ENCODE measurements at regions not wholly inside any gene's neighbourhood (a gene's known extent, or its start where the extent isn't known, plus 50 kb on each side); places are given as distances from the start of the nearest gene placed in this dataset.

DNA sequence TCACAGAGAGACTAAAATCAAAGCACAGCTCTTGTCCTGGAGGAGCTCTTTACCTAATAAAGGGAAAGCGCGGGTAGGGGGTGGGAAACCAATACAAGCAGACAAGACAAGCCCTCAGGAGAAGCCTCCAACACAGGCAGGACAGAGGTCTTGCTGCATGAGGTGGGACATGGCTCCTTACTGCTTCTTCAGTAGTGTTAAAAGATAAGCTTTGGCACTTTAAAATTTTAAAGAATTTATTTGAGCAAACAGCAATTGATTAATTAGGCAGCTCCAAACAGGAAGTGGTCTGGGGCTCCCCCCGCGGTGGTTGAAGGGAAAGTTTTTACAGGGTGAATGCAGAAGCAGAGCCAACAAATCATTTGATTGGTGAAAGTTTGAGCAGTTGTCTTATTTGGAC, 50.3 kb upstream of the MACC1 start:
- H3K4me3 ChIP-seq (ENCODE audit: insufficient read depth, low read depth, low read length), result no peak overlapping the region
- H3K27me3 ChIP-seq (ENCODE audit: control insufficient read depth, insufficient read depth, low read length), result no peaks in the 10 kb centered on the region
- H3K36me3 ChIP-seq (replicated peaks; ENCODE audit: control insufficient read depth, insufficient read depth, low read length), result no peaks in the 10 kb centered on the region
- peak; percentile 0 for DNase-seq

DNA sequence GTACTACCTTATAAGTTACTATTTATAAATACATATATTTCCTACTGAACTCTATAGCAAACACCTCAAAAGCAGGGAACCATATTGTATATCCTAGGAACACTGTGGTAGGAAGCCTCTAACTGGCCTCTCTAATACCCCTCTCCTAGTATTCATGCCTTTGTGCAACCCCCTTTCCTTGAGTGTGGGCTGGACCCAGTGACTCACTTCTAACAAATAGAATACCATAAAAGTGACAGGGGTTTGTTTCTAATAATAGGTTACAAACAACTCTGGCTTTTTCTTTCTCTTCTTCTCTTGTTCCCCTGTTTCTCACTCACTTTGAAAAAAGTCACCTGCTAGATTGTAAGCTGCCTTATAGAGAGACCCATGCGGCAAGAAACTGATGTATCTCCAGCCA, 51.6 kb upstream of the MACC1 start:
- no peak for DNase-seq
- Histone ChIP-seq H3K36me3 (replicated peaks; ENCODE audit: control insufficient read depth, insufficient read depth, low read length) (no peaks in the 10 kb centered on the region), H3K4me3 (ENCODE audit: insufficient read depth, low read depth, low read length) (no peak overlapping the region), H3K27me3 (ENCODE audit: control insufficient read depth, insufficient read depth, low read length) (no peaks in the 10 kb centered on the region)

DNA sequence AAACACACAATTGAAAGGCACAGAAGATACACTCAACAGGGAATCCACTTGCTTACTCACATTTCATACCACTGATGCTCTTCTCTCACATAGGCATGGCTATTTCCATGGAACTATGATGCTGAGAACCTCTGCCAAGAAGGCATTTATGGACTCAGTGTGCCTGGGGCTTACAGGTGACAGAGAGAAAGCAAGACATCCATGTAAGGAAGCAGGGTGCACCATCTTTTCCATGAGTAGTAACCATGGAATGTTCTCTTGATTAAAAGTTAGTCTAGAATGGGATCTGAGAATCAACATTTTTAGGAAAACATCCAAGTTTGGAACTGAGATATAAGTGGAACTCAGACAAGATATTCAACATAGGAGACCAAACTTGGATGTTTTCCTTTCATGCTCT, 52.5 kb upstream of the MACC1 start:
- DNase-seq, result no peak
- Histone ChIP-seq H3K36me3 (replicated peaks; ENCODE audit: control insufficient read depth, insufficient read depth, low read length) (no peaks in the 10 kb centered on the region), H3K27me3 (ENCODE audit: control insufficient read depth, insufficient read depth, low read length) (no peaks in the 10 kb centered on the region), H3K4me3 (ENCODE audit: insufficient read depth, low read depth, low read length) (no peak overlapping the region)

DNA sequence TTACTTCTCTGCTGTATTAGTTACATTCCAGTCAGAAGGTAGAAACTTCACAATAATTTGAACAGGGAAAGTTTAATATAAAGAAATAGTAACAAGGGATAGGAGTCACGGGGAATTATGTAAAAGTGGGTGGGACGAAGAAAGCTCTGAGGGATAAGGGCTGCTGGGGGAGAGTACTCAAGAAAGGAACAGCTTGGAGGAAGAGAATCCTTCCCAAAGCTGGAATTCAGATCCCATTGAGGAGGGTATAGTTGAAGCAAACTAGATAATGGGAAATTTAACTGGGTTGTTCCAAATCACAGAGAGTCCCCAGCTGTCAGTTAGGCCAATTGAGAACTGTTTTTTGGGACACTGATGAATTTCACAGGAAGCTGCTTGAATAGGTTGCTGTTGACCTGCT, 53.2 kb upstream of the MACC1 start:
- Histone ChIP-seq H3K4me3 (ENCODE audit: insufficient read depth, low read depth, low read length) (no peak overlapping the region), H3K27me3 (ENCODE audit: control insufficient read depth, insufficient read depth, low read length) (no peaks in the 10 kb centered on the region), H3K36me3 (replicated peaks; ENCODE audit: control insufficient read depth, insufficient read depth, low read length) (no peaks in the 10 kb centered on the region)
- DNase-seq, result no peak

DNA sequence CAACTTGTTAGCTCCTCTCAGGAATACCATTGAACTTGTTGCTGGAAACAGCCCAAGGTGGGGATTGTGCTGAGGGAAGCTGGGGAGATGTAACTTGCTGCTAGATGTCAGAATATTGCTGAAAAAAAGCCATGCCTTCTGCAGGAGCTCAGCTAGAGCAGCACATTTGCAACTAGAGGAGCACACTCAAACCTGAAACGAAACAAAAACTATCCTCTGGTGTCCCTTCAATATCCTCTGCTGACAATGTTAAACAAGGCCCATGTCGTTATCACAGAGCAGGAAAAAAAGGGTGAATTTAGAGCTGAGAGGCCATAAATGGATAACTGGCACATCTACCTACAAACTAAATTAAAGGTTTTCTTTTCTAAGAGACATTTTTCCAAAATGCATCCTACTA, 53.7 kb upstream of the MACC1 start:
- H3K27me3 ChIP-seq (ENCODE audit: control insufficient read depth, insufficient read depth, low read length), result no peaks in the 10 kb centered on the region
- no peak for DNase-seq
- H3K4me3 ChIP-seq (ENCODE audit: insufficient read depth, low read depth, low read length), result no peak overlapping the region
- H3K36me3 ChIP-seq (replicated peaks; ENCODE audit: control insufficient read depth, insufficient read depth, low read length), result no peaks in the 10 kb centered on the region

DNA sequence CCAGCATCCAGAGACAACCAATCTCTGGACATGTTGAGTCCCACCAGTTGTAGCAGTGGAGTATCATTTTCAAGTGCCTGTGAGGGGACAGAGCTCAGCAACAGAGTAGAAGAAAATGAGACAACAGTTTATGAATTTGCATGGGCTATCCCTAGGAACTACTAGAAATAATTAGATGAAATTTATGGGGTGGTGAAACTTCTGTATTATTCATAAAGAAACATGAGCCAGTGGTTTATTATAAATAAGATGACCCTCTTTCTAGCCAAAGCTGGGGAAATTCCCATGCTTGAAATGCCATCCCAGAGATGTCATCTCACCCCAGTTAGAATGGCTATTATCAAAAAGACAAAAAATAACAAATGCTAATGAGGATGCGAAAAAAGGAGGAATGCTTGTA, 55.1 kb upstream of the ITGB8 start:
- no peaks in the 10 kb centered on the region for H3K27me3 ChIP-seq (ENCODE audit: control insufficient read depth, insufficient read depth, low read length)
- H3K4me3 ChIP-seq (ENCODE audit: insufficient read depth, low read depth, low read length), result no peak overlapping the region
- no peak for DNase-seq
- no peaks in the 10 kb centered on the region for H3K36me3 ChIP-seq (replicated peaks; ENCODE audit: control insufficient read depth, insufficient read depth, low read length)

DNA sequence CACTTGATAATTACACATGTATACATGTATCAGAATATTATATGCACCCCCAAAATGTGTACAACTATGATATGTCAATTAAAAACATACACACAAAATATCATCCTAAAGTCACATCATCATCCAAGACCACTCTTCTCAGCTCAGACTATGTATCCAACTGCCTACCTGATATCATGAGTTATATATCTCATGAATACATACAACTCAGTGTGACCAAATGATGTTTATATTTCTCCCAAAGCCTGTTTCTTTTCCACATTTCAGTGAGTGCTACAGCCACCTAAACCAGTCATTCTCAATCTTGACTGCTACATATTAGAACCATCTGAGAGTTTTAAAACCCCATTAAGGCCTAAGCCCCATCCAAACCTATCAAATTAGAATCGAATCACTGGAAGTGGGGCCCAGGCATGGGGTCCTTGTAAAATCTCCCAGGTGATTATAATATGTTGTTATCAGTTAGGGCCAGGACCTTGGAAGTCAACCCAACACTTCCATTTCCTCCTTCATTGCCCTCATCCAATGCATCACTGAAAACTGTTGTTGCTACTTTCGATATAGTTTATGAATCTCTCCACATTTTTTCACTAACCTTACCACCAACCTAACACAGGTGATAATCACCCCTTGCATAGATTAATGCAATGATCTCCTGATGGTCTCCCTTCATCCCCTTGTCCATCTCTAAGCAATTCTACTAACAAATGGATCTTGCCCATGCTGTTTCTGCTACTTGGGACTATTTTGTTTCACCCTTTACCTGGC, 53.8 kb upstream of the ITGB8 start:
- no peak for DNase-seq
- H3K36me3 ChIP-seq (replicated peaks; ENCODE audit: control insufficient read depth, insufficient read depth, low read length), result no peaks in the 10 kb centered on the region
- no peak overlapping the region for H3K4me3 ChIP-seq (ENCODE audit: insufficient read depth, low read depth, low read length)

DNA sequence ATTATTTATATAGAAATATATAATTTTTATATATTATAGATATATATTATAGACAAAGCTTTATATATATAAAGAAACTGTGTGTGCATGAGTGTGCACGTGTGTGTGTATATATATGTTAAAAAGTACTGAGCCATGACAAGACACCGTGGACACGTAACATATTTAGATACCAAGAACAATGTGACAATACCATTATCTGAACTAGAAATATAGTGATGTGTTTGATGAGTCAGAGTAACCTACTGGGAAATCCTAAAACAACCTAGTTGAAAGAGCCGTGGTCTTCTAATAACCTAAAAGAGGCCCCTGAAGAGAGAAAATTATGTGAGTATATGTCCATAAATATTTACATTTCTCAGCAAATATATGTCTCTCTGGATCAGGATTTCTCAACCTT, 50.7 kb upstream of the ITGB8 start:
- no peak for DNase-seq
- H3K4me3 ChIP-seq (ENCODE audit: insufficient read depth, low read depth, low read length), result no peak overlapping the region
- H3K36me3 ChIP-seq (replicated peaks; ENCODE audit: control insufficient read depth, insufficient read depth, low read length), result no peaks in the 10 kb centered on the region
- no peaks in the 10 kb centered on the region for H3K27me3 ChIP-seq (ENCODE audit: control insufficient read depth, insufficient read depth, low read length)

More for the DNA sequence above, 53.8 kb upstream of the ITGB8 start:
- H3K27me3 ChIP-seq (ENCODE audit: control insufficient read depth, insufficient read depth, low read length), result no peaks in the 10 kb centered on the region

DNA sequence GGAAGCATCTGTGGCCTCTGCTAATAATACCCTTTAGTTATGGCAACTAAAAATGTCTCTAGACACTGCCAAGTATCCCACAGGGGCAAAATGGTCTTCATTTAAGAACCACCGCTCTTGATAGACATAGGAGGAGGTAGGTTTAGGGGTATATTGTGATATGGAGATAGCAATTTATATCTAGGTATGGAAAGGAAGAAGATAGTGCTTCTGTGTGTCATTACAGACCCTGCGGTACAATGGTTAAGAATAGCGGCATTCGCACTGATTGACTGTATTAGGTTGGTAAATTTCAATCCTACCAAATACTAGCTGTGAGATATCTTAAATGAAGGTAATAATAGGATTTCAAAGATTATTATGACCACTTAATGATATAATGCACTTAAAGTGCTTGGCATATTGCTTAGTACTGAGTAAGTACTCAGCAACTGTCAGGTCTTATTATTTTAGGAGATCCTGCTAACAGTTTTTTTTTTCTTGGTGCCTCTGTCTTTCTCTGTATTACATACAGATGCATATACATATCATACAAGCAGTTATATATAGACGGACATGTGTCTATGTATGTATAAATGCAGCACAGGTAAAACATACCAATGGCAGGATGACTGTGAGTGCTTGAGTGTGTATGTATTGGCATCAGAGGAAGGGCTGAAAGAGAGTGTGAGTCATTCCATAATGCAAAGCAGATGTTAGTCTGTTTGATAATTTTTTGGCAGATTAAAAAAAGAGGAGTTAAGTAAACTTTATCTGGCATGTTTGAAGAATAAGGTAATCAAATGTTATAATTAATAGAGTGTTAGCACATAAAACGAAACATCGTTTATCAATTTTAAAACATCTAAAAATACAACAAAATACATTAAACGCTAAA, 50.0 kb upstream of the ITGB8 start:
- no peak for DNase-seq

More for the DNA sequence above, 50.0 kb upstream of the ITGB8 start:
- Histone ChIP-seq H3K4me3 (ENCODE audit: insufficient read depth, low read depth, low read length) (no peak overlapping the region), H3K27me3 (ENCODE audit: control insufficient read depth, insufficient read depth, low read length) (no peaks in the 10 kb centered on the region), H3K36me3 (replicated peaks; ENCODE audit: control insufficient read depth, insufficient read depth, low read length) (no peaks in the 10 kb centered on the region)
